WTC11 (cell line): ENCODE measurements at regions not wholly inside any gene's neighbourhood (a gene's known extent, or its start where the extent isn't known, plus 50 kb on each side); places are given as distances from the start of the nearest gene placed in this dataset.

ENCODE experiments used
- ATAC-seq: fragments of 200-7000 bp; cut with Tn5 transposase; 2 replicates; pipeline ENCODE4 v1.10.0; 2021; ENCODE audit warnings: mild to moderate bottlenecking, moderate library complexity
- CTCF ChIA-PET: fragments of 300-600 bp; sonication (Branson Sonifier 250); formaldehyde crosslinking; loops from one replicate; lab custom pipeline; 2021; ENCODE audit warnings: antibody characterized with exemption; lab: Charles Lee
- POLR2A ChIA-PET: fragments of 350-600 bp; sonication (Branson Sonifier 250); formaldehyde crosslinking; loops from one replicate; lab custom pipeline; 2021; ENCODE audit warnings: antibody characterized with exemption; lab: Charles Lee
- DNase-seq: peaks from one replicate; pipeline ENCODE4 v3.0.0; 2021; ENCODE audit warnings: low spot score
- H3K27ac Mint-ChIP-seq: 2 replicates; pipeline ENCODE4 v1.8.0; 2021; ENCODE audit warnings: mixed read lengths
- H3K27me3 Mint-ChIP-seq: 2 replicates; pipeline ENCODE4 v1.8.0; 2021; ENCODE audit warnings: low read depth, mild to moderate bottlenecking, moderate library complexity, mixed read lengths
- H3K36me3 Mint-ChIP-seq: 2 replicates; pipeline ENCODE4 v1.8.0; 2021; ENCODE audit warnings: mixed read lengths
- H3K4me1 Mint-ChIP-seq: 2 replicates; pipeline ENCODE4 v1.8.0; 2022; ENCODE audit warnings: mixed read lengths
- H3K4me3 Mint-ChIP-seq: 2 replicates; pipeline ENCODE4 v1.8.0; 2021; ENCODE audit warnings: mild to moderate bottlenecking, moderate library complexity, mixed read lengths
- H3K9me3 Mint-ChIP-seq: 2 replicates; pipeline ENCODE4 v1.8.0; 2021; ENCODE audit warnings: mixed read lengths
- ARID4B ChIP-seq: sonication (generic); formaldehyde crosslinking; IDR thresholded peaks from 2 replicates; pipeline ENCODE4 v1.8.0; 2023; ENCODE audit warnings: missing genetic modification reagents, mild to moderate bottlenecking, borderline replicate concordance
- ATF2 ChIP-seq: sonication (generic); formaldehyde crosslinking; IDR thresholded peaks from 2 replicates; pipeline ENCODE4 v1.8.1; 2022; ENCODE audit warnings: low read depth, missing genetic modification reagents, borderline replicate concordance
- CTCF ChIP-seq: fragments of 200-600 bp; IDR thresholded peaks from 2 replicates; pipeline ENCODE4 v1.8.0; 2022; ENCODE audit warnings: antibody characterized with exemption
- KAT7 ChIP-seq: sonication (generic); formaldehyde crosslinking; IDR thresholded peaks from 2 replicates; pipeline ENCODE4 v1.8.1; 2023; ENCODE audit warnings: missing genetic modification reagents, mild to moderate bottlenecking, borderline replicate concordance
- MYBL2 ChIP-seq: sonication (generic); formaldehyde crosslinking; IDR thresholded peaks from 2 replicates; pipeline ENCODE4 v1.8.1; 2023; ENCODE audit warnings: mild to moderate bottlenecking, moderate library complexity, missing genetic modification reagents
- NR1H2 ChIP-seq: sonication (generic); formaldehyde crosslinking; IDR thresholded peaks from 2 replicates; pipeline ENCODE4 v1.9.0; 2021; ENCODE audit warnings: mild to moderate bottlenecking, moderate library complexity, missing genetic modification reagents
- PRRX2 ChIP-seq: fragments of 250-450 bp; sonication (Bioruptor Pico); IDR thresholded peaks from 2 replicates; pipeline ENCODE4 v1.8.0; 2021; ENCODE audit warnings: mild to moderate bottlenecking
- STAT6 ChIP-seq: sonication (generic); formaldehyde crosslinking; conservative IDR thresholded peaks from 2 replicates; pipeline ENCODE4 v1.8.1; 2023; ENCODE audit warnings: mild to moderate bottlenecking, low read depth, missing genetic modification reagents, moderate library complexity
- ZBTB21 ChIP-seq: sonication (generic); formaldehyde crosslinking; IDR thresholded peaks from 2 replicates; pipeline ENCODE4 v1.8.1; 2023; ENCODE audit warnings: mild to moderate bottlenecking, missing genetic modification reagents, borderline replicate concordance
- ZNF219 ChIP-seq: sonication (generic); formaldehyde crosslinking; IDR thresholded peaks from 2 replicates; pipeline ENCODE4 v1.8.0; 2023; ENCODE audit warnings: missing genetic modification reagents, mild to moderate bottlenecking, borderline replicate concordance
- ZNF416 ChIP-seq: fragments of 250-450 bp; sonication (Bioruptor Pico); IDR thresholded peaks from 2 replicates; pipeline ENCODE4 v1.9.0; 2021; ENCODE audit warnings: mild to moderate bottlenecking, inconsistent platforms
- ZNF423 ChIP-seq: fragments of 250-450 bp; sonication (Bioruptor Pico); IDR thresholded peaks from 2 replicates; pipeline ENCODE4 v2.1.2; 2022; ENCODE audit warnings: mild to moderate bottlenecking, moderate library complexity
- ZNF671 ChIP-seq: fragments of 250-450 bp; sonication (Bioruptor Pico); IDR thresholded peaks from 2 replicates; pipeline ENCODE4 v1.8.0; 2021; ENCODE audit warnings: mild to moderate bottlenecking

GRCh38 chr3:193844472-193844871 lies 251.5 kb downstream of the OPA1 start:
- ATAC-seq (no peak), DNase-seq (no peak)
- CTCF ChIA-PET = interaction anchor here (1.2 kb wide), 1 partner anchor 471 kb away, joined by 3 read pairs; no protein-coding TSS in a partner anchor
- Mint-ChIP-seq H3K27me3 (0 out of 2 replicates have a peak, but pooled peaks cover 3% of the 10 kb centered on the region), H3K4me3 (no peak overlapping the region), H3K4me1 (peaks cover 20% of the 10 kb centered on the region), H3K27ac (no peak overlapping the region), H3K36me3 (peaks cover 2% of the 10 kb centered on the region; the same call in 1 of the 2 replicates), H3K9me3 (peaks cover 12% of the 10 kb centered on the region)
- POLR2A ChIA-PET = no interaction called here
- no peak for TF ChIP-seq ZNF219

GRCh38 chr3:193845144-193845543 lies 252.1 kb downstream of the OPA1 start:
- H3K36me3 Mint-ChIP-seq = peaks cover 3% of the 10 kb centered on the region; the same call in 1 of the 2 replicates

More at GRCh38 chr3:193845144-193845543, 252.1 kb downstream of the OPA1 start:
- TF ChIP-seq ARID4B (CRISPR knock-in tag) = no peak
- no peak for TF ChIP-seq ZBTB21 (CRISPR knock-in tag)
- no peak for TF ChIP-seq ZNF671 (CRISPR knock-in tag)
- no peak for TF ChIP-seq ATF2 (CRISPR knock-in tag)
- no peak for TF ChIP-seq NR1H2 (CRISPR knock-in tag)
- TF ChIP-seq PRRX2 (CRISPR knock-in tag) = no peak
- no peak for TF ChIP-seq KAT7 (CRISPR knock-in tag)
- TF ChIP-seq CTCF = no peak
- no peak for TF ChIP-seq ZNF423 (CRISPR knock-in tag)
- no peak for TF ChIP-seq MYBL2 (CRISPR knock-in tag)
- no peak for TF ChIP-seq STAT6 (CRISPR knock-in tag)
- no peak for TF ChIP-seq ZNF416
- CTCF ChIA-PET = no interaction called here
- no peak overlapping the region for H3K4me3 Mint-ChIP-seq
- DNase-seq (no peak), ATAC-seq (no peak)
- H3K4me1 Mint-ChIP-seq = peaks cover 20% of the 10 kb centered on the region
- H3K27me3 Mint-ChIP-seq = 0 out of 2 replicates have a peak, but pooled peaks cover 3% of the 10 kb centered on the region
- POLR2A ChIA-PET = no interaction called here
- H3K27ac Mint-ChIP-seq = no peak overlapping the region
- H3K9me3 Mint-ChIP-seq = peaks cover 13% of the 10 kb centered on the region
